GM12864 (cell line): ENCODE measurements at regions not wholly inside any gene's neighbourhood (a gene's known extent, or its start where the extent isn't known, plus 50 kb on each side); places are given as distances from the start of the nearest gene placed in this dataset.

Source experiments
- DNase-seq: peaks from one replicate; pipeline ENCODE4 v3.0.0-alpha.2; 2011; ENCODE audit warnings: low read depth
- H3K4me3 ChIP-seq: 2 replicates; pipeline ENCODE4 v1.5.1; 2011; ENCODE audit warnings: mild to moderate bottlenecking, low read depth, low read length, control low read depth
- CTCF ChIP-seq: IDR thresholded peaks from 2 replicates; pipeline ENCODE4 v1.5.1; 2011; ENCODE audit warnings: low read depth, mild to moderate bottlenecking, moderate library complexity, low read length, control low read depth, inconsistent platforms; ENCODE audit errors: missing control alignments

DNA sequence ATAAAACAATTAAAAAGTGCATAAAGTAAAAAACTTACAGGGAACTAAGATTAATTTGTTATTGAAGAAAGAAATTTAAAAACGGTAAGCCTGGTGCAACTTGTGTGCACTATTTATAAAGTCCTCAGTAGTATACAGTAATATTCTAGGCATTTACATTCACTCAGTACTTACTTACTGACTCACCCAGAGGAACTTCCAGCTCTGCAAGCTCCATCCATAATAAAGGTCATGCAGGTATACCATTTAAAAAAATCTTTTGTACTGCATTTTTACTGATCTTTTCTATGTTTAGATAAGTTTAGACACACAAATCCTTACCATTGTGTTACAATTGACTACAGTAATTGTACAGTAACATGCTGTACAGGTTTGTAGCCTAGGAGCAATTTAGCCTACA, 51.5 kb upstream of the NXPH2 start:
- TF ChIP-seq CTCF = no peak
- no peak overlapping the region for H3K4me3 ChIP-seq
- DNase-seq = no peak

DNA sequence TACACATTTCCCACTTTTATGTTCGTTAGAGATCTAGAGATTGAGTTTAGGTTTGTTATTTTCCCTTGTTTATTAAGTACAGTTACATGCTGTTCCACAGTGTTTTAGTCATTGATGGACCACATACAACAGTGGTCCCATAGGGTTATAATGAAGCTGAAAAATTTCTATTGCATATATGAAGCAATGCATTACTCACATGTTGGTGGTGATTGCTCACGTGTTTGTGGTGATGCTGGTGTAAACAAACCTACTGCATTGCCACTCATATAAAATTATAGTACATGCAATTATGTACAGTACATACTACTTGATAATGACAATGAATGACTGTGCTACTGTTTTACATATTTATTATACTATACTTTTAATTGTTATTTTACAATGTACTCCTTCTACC, 51.0 kb upstream of the NXPH2 start:
- DNase-seq = no peak
- TF ChIP-seq CTCF = no peak
- no peak overlapping the region for H3K4me3 ChIP-seq

- no peak for DNase-seq
- H3K4me3 ChIP-seq = no peak overlapping the region
- no peak for TF ChIP-seq CTCF
Measured at GRCh38 chr2:138830547-138830946, 50.4 kb upstream of the NXPH2 start.
